ENCODE measurements at regions not wholly inside any gene's neighbourhood (a gene's known extent, or its start where the extent isn't known, plus 50 kb on each side); places are given as distances from the start of the nearest gene placed in this dataset.

DNA sequence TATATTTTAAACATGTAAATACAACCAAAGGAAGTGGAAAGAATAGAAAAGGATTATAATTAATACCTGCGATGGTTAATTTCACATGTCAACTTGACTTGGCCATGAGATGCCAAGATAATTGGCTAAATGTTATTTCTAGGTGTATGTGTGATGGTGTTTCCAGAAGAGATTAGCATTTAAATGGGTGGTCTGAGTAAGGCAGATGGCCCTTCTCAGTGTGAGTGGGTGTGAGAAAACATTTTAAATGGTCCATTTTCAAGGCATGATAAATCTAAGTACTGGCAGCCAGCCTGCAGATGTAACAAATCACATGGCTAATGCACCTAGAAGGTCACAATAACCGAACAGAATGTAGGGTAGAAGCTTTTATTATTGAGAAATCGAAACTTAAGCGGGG lies 99.6 kb upstream of the CDH7 start:
- Mint-ChIP-seq H3K4me3 (no peak overlapping the region), H3K9me3 (peaks cover 0 to 3% of the 10 kb centered on the region in 2 experiments; a peak in 2 of 5 replicates), H3K36me3 (ENCODE audit: insufficient read depth in 1 of 3, low read depth in 3 of 3) (no peaks in the 10 kb centered on the region; a peak in 1 of 7 replicates), H3K27me3 (ENCODE audit: low read depth) (no peaks in the 10 kb centered on the region), H3K4me1 (peaks cover 3% of the 10 kb centered on the region in 2 experiments; a peak in 1 of 4 replicates), H3K27ac (no peak overlapping the region)
- Histone ChIP-seq H2BK15ac (ENCODE audit: low read depth, low read length) (no peak overlapping the region), H3T11ph (ENCODE audit: low read length) (no peak overlapping the region), H3K14ac (ENCODE audit: insufficient read depth, low read length) (no peak overlapping the region), H3K4ac (ENCODE audit: low read depth, low read length) (no peak overlapping the region), H2BK12ac (ENCODE audit: insufficient read length, low read depth, low read length) (no peak overlapping the region), H3K23me2 (ENCODE audit: insufficient read length, low read depth, low read length, poor library complexity, severe bottlenecking) (no peaks in the 10 kb centered on the region), H2BK5ac (ENCODE audit: insufficient read length, low read length) (no peak overlapping the region), H2AFZ (ENCODE audit: low read length) (no peak overlapping the region), H4K8ac (replicated peaks; ENCODE audit: insufficient read length, low read depth, low read length) (no peak overlapping the region), H4K20me1 (ENCODE audit: control insufficient read depth, insufficient read depth, insufficient read length) (no peaks in the 10 kb centered on the region), H3K9me3 (ENCODE audit: control insufficient read depth, low read depth, low read length) (no peaks in the 10 kb centered on the region), H3K27ac (ENCODE audit: insufficient read length, low read depth, low read length) (no peak overlapping the region), H3K4me2 (ENCODE audit: insufficient read depth, insufficient read length, low read length) (no peak overlapping the region), H2BK20ac (ENCODE audit: low read depth, low read length, poor library complexity, severe bottlenecking) (no peak overlapping the region), H3K23ac (ENCODE audit: insufficient read length, low read depth, low read length) (no peak overlapping the region), H3K9ac (ENCODE audit: extremely low read depth, insufficient read length, low read length) (no peak overlapping the region), H2AK5ac (ENCODE audit: insufficient read length, low read length) (no peak overlapping the region), H3K79me2 (ENCODE audit: insufficient read depth, low read length) (no peaks in the 10 kb centered on the region), H3K4me1 (ENCODE audit: insufficient read depth, low read length) (no peaks in the 10 kb centered on the region), H4K5ac (ENCODE audit: insufficient read length, low read depth, low read length) (no peak overlapping the region), H2BK120ac (ENCODE audit: low read depth, low read length, poor library complexity, severe bottlenecking) (no peak overlapping the region), H3K18ac (ENCODE audit: insufficient read length, low read depth, low read length) (no peak overlapping the region), H3K56ac (ENCODE audit: insufficient read length, low read depth, low read length) (no peak overlapping the region), H3K79me1 (ENCODE audit: insufficient read depth, low read depth, low read length, poor library complexity, severe bottlenecking) (no peaks in the 10 kb centered on the region), H3K27me3 (ENCODE audit: insufficient read depth, low read length) (no peaks in the 10 kb centered on the region), H4K91ac (ENCODE audit: insufficient read length, low read depth, low read length) (no peak overlapping the region)
- no peak for TF ChIP-seq CTCF (conservative IDR thresholded peaks at IDR 0.05)
- WGBS (ENCODE audit: extremely low coverage, insufficient read length, low lambda C conversion rate), result no CpG with 5 or more reads among the region's 4 CpGs
- no peak for DNase-seq
